Osteoblast (primary cell): ENCODE measurements at regions not wholly inside any gene's neighbourhood (a gene's known extent, or its start where the extent isn't known, plus 50 kb on each side); places are given as distances from the start of the nearest gene placed in this dataset.
"Not testable (repeated sequence)": the region's sequence is repeated elsewhere in the genome, so short reads cannot be mapped to it uniquely, and the experiment has no call there.

Experiments used
- DNase-seq: peaks from one replicate; pipeline ENCODE4 v3.0.0; 2011; ENCODE audit warnings: low spot score, mixed read lengths; ENCODE audit not compliant: insufficient read length; ENCODE audit errors: missing footprints
- H2AFZ ChIP-seq: 2 replicates; pipeline ENCODE4 v1.6.0; 2011; ENCODE audit warnings: mild to moderate bottlenecking, low read length
- H3K27ac ChIP-seq: 2 replicates; pipeline ENCODE4 v1.5.1; 2011; ENCODE audit warnings: mild to moderate bottlenecking, low read depth, low read length, moderate library complexity
- H3K27me3 ChIP-seq: 2 replicates; pipeline ENCODE4 v1.6.0; 2012; ENCODE audit warnings: mild to moderate bottlenecking, control low read depth, inconsistent platforms, low read length, moderate library complexity; ENCODE audit not compliant: insufficient read depth
- H3K36me3 ChIP-seq: 2 replicates; pipeline ENCODE4 v1.5.1; 2011; ENCODE audit warnings: mild to moderate bottlenecking, low read length, control low read depth, moderate library complexity; ENCODE audit not compliant: insufficient read depth
- H3K4me1 ChIP-seq: 2 replicates; pipeline ENCODE4 v1.5.1; 2011; ENCODE audit warnings: mild to moderate bottlenecking, low read length, control low read depth, moderate library complexity; ENCODE audit not compliant: insufficient read depth
- H3K4me2 ChIP-seq: 2 replicates; pipeline ENCODE4 v1.6.0; 2011; ENCODE audit warnings: mild to moderate bottlenecking, low read length; ENCODE audit not compliant: insufficient read depth
- H3K4me3 ChIP-seq: fragments of 200-600 bp; sonication (generic); 3 replicates; pipeline ENCODE4 v1.5.1; 2012; ENCODE audit warnings: mild to moderate bottlenecking, low read length, inconsistent platforms; ENCODE audit not compliant: insufficient read depth
- H3K79me2 ChIP-seq: 2 replicates; pipeline ENCODE4 v1.6.0; 2012; ENCODE audit warnings: mild to moderate bottlenecking, low read length, control low read depth, inconsistent platforms; ENCODE audit not compliant: insufficient read depth
- H3K9me3 ChIP-seq: 2 replicates; pipeline ENCODE4 v1.5.1; 2011; ENCODE audit warnings: low read depth, low read length, control low read depth
- H4K20me1 ChIP-seq: 2 replicates; pipeline ENCODE4 v1.6.0; 2012; ENCODE audit warnings: mild to moderate bottlenecking, low read length, control low read depth; ENCODE audit not compliant: insufficient read depth
- CTCF ChIP-seq: IDR thresholded peaks from 2 replicates; pipeline ENCODE4 v1.5.1; 2011; ENCODE audit warnings: mild to moderate bottlenecking, low read depth, low read length, moderate library complexity; ENCODE audit errors: extremely low read depth

GRCh38 chr19:56905631-56906150 is 65.2 kb upstream of the PEG3 start:
- H3K4me2 ChIP-seq: no peak overlapping the region
- no peak overlapping the region for H2AFZ ChIP-seq
- no peak overlapping the region for H3K27ac ChIP-seq
- no peaks in the 10 kb centered on the region for H3K4me1 ChIP-seq
- DNase-seq: no peak
- H3K4me3 ChIP-seq: no peak overlapping the region
- no peak for TF ChIP-seq CTCF
- H3K9me3 ChIP-seq: no peaks in the 10 kb centered on the region
- no peaks in the 10 kb centered on the region for H3K36me3 ChIP-seq
- no peaks in the 10 kb centered on the region for H3K79me2 ChIP-seq
- H4K20me1 ChIP-seq: no peaks in the 10 kb centered on the region
- no peaks in the 10 kb centered on the region for H3K27me3 ChIP-seq

- no peaks in the 10 kb centered on the region for H3K79me2 ChIP-seq
- DNase-seq: no peak
- no peaks in the 10 kb centered on the region for H4K20me1 ChIP-seq
- no peak overlapping the region for H3K4me2 ChIP-seq
- no peak overlapping the region for H3K27ac ChIP-seq
- no peak overlapping the region for H3K4me3 ChIP-seq
- no peaks in the 10 kb centered on the region for H3K27me3 ChIP-seq
- H2AFZ ChIP-seq: no peak overlapping the region
- no peaks in the 10 kb centered on the region for H3K36me3 ChIP-seq
- H3K4me1 ChIP-seq: no peaks in the 10 kb centered on the region
- peaks cover 2% of the 10 kb centered on the region for H3K9me3 ChIP-seq
- TF ChIP-seq CTCF: no peak
Observed at GRCh38 chr19:56912401-56913112, 72.0 kb upstream of the PEG3 start.

GRCh38 chr19:56913113-56913455 is 72.6 kb upstream of the PEG3 start:
- H3K27ac ChIP-seq, H3K4me1 ChIP-seq, H3K79me2 ChIP-seq, H3K4me2 ChIP-seq, H3K36me3 ChIP-seq, H4K20me1 ChIP-seq, H3K27me3 ChIP-seq, H3K9me3 ChIP-seq, H3K4me3 ChIP-seq, H2AFZ ChIP-seq, DNase-seq: not testable (repeated sequence)

- H3K4me3 ChIP-seq: no peak overlapping the region
- DNase-seq: no peak
- H3K4me1 ChIP-seq: no peaks in the 10 kb centered on the region
- no peak for TF ChIP-seq CTCF
- no peaks in the 10 kb centered on the region for H3K36me3 ChIP-seq
- H3K9me3 ChIP-seq: peaks cover 7% of the 10 kb centered on the region
- H2AFZ ChIP-seq: no peak overlapping the region
- no peaks in the 10 kb centered on the region for H3K27me3 ChIP-seq
- H3K27ac ChIP-seq: no peak overlapping the region
- no peaks in the 10 kb centered on the region for H3K79me2 ChIP-seq
- no peaks in the 10 kb centered on the region for H4K20me1 ChIP-seq
- H3K4me2 ChIP-seq: no peak overlapping the region
Observed at GRCh38 chr19:56916528-56916927, 76.0 kb upstream of the PEG3 start.
